ENCODE measurements at regions not wholly inside any gene's neighbourhood (a gene's known extent, or its start where the extent isn't known, plus 50 kb on each side); places are given as distances from the start of the nearest gene placed in this dataset.

- TF ChIP-seq CTCF (IDR thresholded peaks at IDR 0.05) (no peak), POLR2AphosphoS5 (IDR thresholded peaks at IDR 0.05) (no peak)
Observed at GRCh38 chrX:94418065-94418464, 744.1 kb downstream of the FAM133A start.
